GM12872 (cell line): ENCODE measurements at regions not wholly inside any gene's neighbourhood (a gene's known extent, or its start where the extent isn't known, plus 50 kb on each side); places are given as distances from the start of the nearest gene placed in this dataset.

ENCODE experiments used
- TF ChIP-seq, protein P1 (sequence below): IDR thresholded peaks from 3 replicates; pipeline ENCODE4 v1.5.1; 2011; ENCODE audit warnings: low read depth, mild to moderate bottlenecking, low read length, moderate library complexity; ENCODE audit not compliant: insufficient read depth

DNA sequence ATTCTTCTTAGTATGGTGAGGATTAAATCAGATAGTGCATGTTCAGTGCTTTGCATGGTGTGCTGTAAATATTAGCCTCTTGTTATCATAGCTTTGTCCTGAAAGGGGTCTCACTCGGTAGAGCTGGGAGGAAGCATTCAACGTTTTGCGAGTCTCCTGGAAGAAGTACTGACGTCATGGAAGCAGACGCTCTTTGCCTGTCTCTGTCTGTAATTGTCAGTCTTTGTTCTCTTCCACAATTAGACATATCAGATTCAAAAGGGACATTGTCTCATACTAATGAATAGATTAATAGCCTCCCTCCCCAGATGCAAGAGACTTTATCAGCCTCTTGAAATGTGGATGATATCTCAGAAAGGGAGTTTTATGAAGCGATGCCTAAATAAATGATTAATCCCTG is 91.8 kb upstream of the CXCL14 start:
- TF ChIP-seq, protein P1, sequence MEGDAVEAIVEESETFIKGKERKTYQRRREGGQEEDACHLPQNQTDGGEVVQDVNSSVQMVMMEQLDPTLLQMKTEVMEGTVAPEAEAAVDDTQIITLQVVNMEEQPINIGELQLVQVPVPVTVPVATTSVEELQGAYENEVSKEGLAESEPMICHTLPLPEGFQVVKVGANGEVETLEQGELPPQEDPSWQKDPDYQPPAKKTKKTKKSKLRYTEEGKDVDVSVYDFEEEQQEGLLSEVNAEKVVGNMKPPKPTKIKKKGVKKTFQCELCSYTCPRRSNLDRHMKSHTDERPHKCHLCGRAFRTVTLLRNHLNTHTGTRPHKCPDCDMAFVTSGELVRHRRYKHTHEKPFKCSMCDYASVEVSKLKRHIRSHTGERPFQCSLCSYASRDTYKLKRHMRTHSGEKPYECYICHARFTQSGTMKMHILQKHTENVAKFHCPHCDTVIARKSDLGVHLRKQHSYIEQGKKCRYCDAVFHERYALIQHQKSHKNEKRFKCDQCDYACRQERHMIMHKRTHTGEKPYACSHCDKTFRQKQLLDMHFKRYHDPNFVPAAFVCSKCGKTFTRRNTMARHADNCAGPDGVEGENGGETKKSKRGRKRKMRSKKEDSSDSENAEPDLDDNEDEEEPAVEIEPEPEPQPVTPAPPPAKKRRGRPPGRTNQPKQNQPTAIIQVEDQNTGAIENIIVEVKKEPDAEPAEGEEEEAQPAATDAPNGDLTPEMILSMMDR = no peak

DNA sequence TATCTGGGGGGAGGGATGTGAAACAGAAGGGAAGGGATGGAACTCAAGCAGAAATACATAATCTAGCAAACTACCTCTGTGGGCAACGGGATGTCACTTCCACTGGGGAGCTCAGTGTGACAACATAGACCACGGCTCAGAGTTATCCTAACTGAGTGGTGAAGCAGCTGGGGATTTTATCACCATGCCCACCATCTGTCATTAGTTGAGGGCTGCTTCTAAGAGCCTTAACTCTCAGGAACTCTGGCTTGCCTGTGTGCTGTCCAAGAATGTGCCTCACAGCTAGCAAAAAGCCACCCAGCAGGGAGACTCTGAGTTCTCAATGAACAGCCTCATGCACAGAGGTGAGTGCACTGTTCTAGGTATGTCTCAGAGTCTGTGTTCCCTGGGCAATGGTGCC is 90.6 kb upstream of the CXCL14 start:
- TF ChIP-seq, protein P1 = no peak

DNA sequence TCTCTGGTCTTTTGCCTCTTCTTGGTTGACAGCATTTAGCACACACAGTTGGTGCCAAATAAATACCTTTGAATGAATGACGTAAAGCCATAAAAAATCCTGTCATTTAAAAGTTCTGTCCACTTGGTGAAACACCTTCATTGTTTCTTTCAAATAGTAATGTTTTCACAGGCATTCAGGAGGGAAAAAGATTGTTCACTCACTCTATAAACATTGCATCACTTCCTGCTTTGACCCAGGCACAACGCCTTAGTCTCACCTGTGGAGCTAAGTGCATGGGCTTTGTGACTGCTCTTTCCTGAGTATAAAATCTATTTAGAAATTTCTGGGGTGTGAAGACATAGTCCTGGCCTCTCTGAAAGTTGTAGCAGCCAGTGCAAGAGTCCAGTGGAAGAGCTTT is 88.9 kb upstream of the CXCL14 start:
- TF ChIP-seq, protein P1 = no peak

DNA sequence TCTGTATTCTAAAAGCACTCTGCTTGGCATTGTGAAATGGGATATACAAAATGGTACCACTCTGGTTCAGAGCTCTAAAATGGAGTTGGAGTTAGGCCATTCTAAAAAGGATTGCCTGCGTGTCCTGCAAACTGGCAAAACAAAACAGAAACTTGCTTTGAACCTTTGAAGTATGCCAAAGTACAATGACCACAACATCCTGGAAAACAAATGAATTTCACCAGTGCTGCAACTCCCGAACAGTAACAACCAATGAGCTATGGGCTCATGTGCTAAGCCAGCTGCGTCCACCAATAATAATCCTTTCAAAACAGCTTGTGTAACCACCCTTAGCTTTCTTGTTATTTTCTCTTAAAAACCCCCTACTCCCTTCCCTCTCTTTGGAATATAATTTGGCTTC is 88.4 kb upstream of the CXCL14 start:
- TF ChIP-seq, protein P1 = no peak

DNA sequence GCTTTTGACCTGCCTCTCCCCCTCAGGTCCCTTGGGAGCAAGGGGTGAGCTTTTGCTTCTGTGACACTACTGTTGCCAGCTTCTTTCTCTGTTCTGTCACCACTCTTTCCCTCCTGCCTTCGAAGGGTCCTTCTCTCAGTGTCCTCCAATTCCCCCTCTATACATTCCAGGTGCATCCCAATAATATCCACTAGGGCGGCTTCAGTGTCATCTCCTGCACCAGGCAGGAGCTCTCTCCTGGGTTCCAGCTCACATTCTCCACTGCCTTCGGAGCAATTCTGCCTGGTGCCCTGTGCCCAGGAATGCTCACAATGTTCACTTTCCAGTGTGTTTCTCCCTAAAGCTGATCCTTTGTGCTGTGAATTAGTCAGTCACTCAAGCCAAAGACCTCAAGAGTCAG is 83.9 kb upstream of the CXCL14 start:
- TF ChIP-seq, protein P1 = no peak

DNA sequence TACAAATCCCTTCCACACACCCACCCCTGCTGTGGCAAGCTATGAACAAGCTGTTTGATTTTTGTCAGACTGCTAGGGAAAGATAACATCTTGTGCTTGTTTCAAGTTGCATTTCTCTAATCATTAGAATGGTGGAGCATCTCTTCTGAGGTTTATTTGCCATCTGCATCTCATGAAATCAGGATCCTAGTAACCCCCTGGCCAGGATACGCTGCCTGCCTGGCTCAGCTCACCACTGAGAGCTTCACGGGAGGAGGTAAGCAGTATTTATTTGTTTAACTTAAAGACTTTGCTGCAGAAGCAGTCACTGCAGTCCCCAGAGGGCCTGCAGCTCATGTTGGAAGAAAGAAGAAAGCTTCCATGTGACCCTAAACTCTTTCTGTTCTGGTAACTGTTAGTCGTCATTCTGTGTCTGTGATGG is 83.3 kb upstream of the CXCL14 start:
- TF ChIP-seq, protein P1 = no peak

DNA sequence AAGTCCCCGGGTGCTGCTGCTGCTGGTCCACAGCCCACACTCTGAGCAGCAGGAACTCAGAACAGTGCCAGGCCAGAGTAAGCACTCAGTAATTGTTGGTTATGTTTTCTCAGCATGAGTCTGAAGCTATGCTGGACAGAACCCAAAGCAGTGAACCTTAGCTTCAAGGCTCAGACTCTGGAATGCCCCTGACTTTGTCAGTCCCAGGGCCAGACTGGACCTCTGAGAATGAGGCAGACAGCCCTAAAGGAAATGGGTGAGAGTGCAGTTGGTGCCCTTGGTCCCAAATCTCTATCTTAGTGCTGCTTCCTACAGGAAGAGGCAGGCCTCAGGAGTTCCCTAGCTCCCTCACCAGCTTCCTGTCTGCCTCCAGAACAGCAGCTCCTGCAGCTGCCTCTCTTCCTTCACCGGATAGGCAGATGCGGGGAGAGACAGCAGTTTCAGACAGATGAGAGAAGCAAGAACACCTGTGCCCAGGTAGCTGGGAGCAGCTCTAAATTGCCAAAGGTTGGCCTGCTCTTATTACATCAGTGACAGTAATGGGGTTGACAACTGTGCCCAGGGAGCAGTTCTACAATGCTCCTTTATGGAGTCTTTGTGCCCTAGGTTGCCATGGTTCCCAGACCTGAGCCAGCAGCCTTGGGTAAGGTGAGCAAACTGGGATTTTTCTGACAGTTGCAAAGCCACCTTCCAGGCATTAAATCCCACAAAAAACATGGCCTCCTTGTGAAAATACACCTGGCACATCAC is 82.2 kb upstream of the CXCL14 start:
- TF ChIP-seq, protein P1 = no peak
